GM21737 (cell line): ENCODE measurements at regions not wholly inside any gene's neighbourhood (a gene's known extent, or its start where the extent isn't known, plus 50 kb on each side); places are given as distances from the start of the nearest gene placed in this dataset.
"Not testable (repeated sequence)": the region's sequence is repeated elsewhere in the genome, so short reads cannot be mapped to it uniquely, and the experiment has no call there.

Source experiments
- ATAC-seq: cut with Tn5 transposase; IDR thresholded peaks from one replicate; pipeline ENCODE4 v1.9.1; 2021; ENCODE audit warnings: mild to moderate bottlenecking, moderate library complexity; ENCODE audit not compliant: unreplicated experiment

DNA sequence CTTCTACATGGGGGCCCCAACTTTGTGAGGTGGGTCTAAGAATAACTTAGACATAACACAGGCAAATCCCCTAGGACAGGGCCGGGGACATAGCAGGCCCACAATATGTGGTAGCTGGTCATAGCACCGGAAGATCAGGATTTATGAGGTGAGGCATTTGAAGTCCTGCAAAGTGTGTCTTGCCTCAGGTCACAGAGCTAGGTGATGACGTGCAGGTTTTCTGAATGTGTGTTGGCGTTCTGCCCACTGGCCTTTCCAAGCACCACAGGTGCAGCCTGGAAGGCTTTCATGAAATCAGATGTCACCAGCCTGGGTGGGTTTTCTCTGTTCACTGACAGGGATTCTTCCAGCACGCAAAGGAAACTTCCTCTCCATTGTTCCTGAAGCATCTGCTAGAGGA, 119.1 kb downstream of the LRATD1 start:
- no peak for ATAC-seq

DNA sequence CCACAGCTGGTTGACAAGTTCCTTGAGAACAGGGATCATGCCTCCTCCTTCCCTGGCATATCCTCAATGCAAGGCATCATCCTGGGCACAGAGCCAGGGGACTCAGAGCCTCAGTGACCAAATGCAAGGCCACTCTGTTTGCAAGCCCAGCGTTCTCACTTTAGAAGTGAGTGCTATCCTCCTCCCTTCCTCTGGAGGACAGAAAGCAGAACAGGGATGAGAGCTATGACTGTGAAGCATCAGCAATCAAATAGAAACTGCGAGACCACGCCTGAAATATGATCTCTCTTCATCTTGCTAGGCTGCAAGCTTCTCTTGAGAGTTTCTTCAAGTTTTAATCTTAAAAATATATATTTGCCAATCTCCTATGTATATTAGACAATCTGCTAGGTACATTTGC, 119.8 kb downstream of the LRATD1 start:
- no peak for ATAC-seq

DNA sequence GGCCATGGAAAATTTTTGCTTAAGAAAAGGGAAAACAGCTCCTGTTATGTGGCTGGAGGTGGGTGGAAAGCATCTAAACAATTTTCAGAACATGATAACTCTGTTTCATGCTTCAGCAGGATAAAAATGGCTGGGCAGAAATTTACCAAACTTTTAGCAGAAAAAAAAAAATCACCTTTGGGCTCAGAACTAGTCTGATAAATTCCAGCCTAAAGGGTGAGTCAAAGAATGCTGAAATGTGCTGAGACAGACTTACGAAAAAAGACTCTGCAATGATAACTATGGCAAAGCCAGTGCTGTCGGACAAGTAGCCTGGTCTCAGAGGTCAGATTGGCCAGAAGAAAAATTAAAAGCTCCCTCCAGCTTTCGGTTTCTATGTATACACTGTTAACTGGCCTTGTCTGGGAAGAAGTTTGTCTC, 123.6 kb downstream of the LRATD1 start:
- no peak for ATAC-seq

DNA sequence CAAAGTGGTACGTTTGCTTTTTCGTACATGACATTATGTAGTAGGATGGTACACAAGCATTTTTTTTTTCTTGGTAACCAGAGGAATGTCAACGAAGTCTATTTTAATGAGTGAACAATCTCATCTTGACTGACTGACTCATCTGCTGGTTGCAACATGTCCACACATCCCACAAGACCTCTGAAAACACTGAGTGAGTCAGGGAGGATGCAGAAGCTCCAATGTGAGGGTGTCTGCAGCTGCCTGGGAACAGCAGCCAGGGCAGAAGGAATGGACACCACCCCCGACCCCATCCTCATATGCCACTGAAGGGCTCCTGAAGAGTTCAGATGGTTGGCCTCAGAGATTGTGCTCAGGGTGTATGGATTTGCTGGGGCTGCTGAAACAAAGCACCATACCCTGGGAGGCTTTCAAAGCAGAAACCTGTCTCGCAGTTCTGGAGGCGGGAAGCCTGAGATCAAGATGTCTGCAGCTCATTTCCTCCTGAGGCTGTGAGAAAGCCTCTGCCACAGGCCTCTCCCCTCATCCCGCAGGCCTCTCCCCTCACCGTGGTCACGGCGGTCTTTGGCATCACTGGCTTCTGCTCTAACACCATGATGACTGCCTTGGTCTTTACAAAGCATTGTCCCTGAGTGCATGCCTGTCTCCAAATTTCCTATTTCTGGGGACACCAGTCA, 124.6 kb downstream of the LRATD1 start:
- no peak for ATAC-seq

DNA sequence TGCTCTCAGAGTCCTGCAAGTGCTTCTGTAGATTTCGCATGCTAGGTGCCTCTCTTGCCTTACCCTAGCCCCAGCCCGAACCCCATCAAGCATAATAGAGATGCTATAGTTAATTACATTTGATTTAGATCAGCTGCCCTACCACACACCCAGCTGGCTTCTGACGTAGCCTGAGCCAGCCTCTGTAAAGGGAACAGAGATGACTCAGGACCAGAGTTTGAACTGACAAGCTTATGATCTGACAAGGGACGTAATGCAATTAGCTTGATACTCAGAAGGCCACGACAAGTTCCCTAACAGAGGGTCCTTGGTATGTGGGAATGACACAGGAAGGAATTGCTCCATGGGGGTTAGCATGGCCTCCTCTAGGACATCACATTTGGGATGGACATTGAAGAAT, 126.6 kb downstream of the LRATD1 start:
- no peak for ATAC-seq

DNA sequence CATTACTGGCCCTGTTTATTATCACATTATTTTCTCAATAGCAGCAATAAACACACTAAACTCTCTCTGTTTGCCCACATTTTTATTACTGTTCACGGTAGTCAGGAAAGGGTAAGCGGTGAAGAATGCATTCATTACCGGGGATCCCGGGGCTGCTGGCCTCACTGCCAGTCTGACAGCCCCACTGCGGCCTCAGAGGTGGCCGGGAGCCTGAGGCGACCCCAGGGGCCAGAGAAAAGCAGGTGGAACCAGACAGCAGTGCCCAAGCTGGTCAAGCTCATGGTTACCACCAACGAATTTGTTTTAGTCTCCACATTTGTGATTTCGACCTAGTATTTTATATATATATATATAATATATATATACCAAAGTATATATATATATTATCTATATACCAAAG, 127.7 kb downstream of the LRATD1 start:
- ATAC-seq, result no peak

DNA sequence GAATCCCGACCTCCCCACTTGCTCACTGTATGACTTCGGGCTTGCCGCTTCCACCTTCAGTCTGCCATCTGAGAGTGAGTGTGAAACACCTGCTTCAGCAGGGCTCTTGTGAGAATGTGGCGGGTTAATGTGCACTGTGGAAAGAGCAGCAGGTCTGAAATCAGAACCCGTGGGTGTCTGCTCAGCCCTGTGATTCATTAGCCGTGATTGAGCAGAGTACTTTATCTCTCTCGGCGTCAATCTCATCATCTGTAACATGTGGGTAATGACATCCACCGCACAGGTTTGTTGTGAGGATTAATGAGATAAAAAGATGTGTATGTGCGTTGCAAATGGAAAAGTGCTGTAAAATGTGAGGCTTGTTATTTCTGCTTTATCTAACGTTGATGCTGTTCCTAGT, 128.6 kb downstream of the LRATD1 start:
- ATAC-seq, result no peak

DNA sequence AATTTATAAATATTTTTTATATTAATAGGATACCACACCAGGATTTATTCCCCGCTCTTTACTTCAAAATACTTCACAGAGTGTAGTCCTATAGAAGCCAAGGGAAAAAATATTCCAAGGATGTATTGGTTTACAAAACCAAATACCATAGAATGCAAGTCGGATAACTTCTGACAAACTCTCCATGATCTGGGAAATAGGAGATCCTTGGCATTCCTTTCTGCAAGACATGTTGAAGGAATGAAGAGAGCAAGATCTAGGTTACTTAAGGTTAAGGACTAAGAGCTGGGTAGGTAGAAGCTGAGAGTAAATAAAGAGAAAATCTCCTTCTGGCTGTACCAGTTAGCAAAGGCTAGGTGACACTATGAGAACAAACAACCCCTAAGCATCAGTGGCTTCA, 141.2 kb downstream of the LRATD1 start:
- no peak for ATAC-seq

DNA sequence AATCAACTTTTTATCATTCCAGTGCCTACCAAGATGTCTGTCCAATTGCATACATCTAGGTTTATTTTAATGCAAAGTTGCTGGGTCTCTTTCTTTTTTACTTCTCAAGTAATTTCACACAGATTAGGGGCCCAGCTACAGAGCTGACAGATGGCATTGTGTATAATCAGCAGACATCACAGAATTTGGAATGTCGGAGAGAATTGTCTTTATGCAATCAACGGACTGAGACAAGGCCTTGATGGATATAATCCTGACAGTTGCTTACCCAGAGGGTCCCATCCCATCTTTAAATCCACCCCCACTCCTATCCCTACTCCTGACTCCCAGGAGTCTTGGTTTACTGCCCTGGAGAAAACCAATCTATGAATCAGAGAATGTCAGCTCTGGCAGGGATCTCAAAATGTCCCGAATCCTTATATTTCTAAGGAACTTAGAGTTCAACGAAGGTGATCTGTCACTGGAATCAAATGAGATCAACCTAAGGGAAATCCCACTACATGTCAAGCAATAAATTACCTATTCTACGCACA, 142.0 kb downstream of the LRATD1 start:
- ATAC-seq, result no peak

DNA sequence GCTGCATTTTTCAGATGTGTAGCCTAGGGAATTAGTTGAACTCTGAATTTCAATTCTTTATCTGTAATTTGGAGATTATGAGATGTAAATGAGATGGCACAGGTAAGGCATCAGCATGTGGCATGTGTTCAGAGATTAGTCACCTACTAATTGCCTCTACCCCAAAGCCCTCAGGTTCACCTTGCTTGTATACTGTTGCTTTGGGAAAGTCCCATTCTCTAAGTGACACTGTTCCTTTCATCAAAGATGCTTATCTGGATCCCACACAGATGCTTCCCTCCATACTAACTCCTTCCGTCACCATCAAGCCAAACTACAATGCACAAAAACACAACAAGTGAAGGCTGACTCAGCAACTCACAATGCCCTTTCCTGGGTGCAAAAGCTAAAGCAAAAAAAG, 143.7 kb downstream of the LRATD1 start:
- ATAC-seq, result no peak

DNA sequence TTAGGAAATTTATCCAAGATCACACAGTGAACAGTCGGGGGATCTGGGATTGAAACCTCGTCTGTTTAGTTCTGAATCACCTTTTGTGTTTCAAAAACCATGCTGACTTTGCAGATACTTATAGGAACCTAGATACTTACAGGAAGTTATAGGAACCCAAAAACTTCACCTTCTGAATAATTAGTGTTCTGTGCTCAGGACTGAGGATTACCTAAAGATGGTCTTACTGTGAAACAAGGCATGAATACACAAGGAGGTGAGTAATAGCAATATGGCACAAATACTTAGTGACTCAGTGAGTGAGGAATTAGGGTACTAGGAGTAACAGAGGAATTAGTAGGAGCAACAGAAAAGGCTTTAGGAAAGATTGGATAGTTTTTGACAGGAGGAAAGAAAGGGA, 145.5 kb downstream of the LRATD1 start:
- ATAC-seq, result no peak

DNA sequence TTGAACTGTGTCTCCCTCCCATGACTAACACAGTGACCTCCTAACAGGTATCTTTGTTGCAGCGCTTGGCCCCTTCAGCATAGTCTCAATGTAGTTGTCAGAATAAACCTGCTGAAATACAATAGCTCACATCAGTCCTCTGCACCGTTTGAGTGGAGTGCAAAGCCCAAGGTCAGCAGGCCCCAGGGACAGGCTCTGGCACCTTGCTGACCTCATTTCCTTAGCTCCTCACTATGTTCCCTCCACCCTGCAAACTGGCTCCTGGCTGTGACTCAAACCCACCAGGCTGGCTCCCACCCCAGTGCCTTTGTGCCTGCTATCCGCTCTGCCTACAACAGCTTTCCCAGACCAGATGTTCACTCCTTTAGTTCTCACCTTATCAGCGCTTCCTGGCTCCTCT, 146.7 kb downstream of the LRATD1 start:
- ATAC-seq, result no peak

DNA sequence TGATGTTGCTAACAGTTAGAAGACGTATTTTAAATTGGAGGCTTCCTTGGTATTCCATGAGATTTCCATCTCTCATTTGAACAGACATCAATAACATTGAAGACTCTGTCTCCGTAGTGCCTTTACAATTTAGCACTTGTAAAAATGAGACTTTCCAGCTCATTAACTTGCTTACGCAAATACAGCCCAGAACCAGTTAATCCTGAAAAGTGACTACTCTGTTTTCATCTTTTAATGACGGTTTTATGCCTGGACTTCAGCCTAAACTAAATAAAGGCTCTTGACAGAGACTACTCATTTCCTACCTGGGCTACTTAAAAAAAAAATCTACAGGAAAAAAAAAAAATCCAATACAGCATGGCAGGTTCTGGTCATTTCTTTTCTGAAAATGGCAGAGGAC, 148.6 kb downstream of the LRATD1 start:
- no peak for ATAC-seq

DNA sequence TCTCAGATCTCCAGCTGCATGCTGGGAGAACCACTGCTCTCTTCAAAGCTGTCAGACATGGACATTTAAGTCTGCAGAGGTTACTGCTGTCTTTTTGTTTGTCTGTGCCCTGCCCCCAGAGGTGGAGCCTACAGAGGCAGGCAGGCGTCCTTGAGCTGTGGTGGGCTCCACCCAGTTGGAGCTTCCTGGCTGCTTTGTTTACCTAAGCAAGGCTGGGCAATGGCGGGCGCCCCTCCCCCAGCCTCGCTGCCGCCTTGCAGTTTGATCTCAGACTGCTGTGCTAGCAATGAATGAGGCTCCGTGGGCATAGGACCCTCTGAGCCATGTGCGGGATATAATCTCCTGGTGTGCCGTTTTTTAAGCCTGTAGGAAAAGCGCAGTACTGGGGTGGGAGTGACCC, 156.3 kb downstream of the LRATD1 start:
- not testable (repeated sequence) for ATAC-seq

DNA sequence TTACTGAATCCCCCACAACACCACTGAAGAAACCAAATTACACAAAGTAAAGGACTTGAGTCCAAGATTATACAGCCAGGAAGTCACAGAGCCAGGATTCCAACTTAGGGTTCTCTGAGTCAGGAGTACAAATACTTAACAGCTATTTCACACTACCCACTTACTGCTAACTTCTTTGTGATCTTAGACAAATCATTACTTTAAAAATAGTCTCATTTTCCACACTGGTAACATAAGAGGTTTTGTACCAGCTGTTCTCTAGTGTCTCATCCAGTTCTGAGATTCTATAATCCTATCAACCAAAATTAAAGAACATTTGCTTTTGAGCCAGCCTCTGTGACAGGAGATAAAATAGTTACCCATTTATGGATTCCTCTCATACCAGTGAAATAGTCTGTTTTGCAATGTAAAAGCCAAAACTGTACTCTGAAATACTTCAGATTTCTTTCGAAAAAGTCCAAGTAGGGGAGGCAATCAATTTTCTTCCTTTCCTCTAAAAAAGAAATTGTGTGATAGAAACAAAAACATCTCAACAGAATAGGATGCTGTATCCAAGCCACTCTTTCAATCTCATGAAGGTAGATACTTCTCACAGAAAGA, 157.6 kb downstream of the LRATD1 start:
- ATAC-seq, result no peak

DNA sequence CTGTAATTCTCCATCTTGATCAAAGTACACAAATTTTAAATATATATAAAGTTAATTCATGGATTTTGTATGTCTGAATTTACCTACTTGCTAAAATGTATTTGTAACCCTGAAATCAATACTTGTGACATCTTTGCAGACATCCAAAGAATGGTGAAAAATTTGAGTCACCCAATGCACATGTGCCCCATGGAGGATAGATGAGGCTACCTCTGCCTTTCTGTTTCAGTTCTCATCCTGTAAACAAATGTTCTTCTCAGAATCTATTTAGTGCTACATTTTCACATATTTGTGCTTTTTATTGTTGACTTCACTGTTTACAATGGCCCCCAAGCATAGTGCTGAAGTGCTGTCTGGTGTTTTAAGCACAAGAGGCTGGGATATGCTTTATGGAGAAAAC, 171.5 kb downstream of the LRATD1 start:
- ATAC-seq, result no peak

DNA sequence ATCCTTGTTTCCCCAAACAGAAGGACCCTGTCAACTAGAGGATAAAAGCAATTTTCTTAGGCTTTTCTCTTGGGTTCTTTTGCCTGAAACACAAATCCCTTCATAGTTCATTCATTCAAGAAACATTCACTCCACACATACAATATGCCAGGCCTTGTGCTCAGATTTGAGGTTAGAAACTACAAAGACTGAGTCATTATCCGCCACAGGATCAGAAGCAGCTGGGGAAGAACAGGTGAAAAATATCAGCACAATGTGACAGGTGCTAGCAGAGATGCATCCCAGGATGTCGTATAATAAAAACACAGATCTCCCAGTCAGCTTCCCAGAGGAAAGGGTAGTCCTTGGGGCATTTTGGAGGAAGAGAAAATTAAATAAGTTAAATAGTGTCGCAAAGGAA, 172.4 kb downstream of the LRATD1 start:
- no peak for ATAC-seq

DNA sequence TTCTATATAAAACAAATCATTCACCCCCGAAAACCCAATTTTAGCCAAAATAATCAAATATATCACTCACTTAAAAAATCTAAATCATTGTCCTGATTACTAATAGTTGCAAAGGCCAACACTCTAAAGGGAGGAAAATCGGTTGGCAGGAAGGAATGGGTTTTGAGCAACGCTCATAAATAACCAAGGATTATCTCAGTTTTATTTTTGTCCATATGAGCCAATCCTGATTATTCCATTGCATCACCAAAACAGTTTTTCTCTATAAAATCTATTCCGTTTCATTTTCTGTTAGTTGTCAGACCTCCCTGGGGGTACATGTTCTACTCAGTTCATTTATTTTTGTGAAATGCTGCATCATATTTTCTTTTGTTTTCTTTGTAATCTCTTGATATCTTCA, 174.1 kb downstream of the LRATD1 start:
- no peak for ATAC-seq

DNA sequence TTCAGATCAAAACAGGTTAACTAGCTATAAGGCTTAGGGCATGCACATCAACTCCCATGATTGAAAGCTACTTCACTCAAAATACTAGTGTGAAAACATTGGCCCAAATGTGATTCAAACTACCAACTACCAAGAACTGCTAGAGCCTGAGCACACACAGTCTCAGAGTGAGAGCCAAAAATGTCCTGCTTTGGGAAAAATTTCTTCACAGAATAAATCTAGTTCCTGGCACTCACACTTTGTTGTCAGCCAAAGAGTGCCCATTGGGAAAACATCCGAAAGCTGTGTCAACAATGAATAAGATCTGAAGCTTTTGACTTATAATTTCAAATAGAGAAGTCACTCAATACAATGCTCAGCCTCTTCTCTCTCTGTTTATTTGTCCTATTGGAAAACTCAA, 182.7 kb downstream of the LRATD1 start:
- no peak for ATAC-seq

DNA sequence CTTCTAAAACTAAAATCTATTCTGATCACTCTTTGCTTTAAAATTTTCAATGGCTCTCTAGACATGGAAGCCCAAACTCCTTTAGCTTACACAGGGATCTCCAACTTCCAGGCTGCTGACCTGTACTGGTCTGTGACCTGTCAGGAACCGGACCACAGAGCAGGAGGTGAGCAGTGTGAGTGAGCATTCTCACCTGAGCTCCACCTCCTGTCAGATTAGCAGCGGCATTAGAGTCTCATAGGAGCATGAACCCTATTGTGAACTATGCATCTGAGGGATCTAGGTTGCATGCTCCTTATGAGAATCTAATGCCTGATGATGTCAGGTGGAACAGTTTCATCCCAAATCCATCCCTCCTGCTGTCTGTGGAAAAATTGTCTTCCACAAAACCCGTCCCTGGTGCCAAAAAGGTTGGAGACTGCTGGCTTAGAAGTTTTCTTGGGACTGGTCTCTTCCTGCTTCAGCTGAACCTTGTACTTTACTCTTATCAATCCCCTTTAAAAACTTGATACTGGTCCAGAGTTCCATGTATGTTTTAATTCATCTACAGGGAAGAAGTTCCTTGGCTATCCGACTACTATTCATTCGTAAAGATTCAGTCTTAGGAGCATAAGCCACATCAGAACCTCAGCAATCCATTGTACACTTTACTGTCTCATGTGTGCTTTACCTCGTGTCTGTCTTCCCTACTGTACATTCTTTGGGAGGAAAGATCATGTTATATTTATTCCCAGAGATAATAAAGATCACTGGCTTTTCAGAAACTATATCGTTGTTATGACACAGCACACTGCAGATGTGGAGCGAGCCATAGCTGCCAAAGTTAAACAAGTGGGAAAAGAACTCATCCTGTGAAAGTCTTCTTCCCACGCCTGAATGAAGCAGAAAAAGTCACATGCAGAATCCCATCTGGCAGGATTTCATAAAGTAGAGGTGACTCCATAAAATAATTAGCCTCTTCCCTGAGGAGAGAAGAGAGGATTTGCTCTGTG, 183.8 kb downstream of the LRATD1 start:
- no peak for ATAC-seq

DNA sequence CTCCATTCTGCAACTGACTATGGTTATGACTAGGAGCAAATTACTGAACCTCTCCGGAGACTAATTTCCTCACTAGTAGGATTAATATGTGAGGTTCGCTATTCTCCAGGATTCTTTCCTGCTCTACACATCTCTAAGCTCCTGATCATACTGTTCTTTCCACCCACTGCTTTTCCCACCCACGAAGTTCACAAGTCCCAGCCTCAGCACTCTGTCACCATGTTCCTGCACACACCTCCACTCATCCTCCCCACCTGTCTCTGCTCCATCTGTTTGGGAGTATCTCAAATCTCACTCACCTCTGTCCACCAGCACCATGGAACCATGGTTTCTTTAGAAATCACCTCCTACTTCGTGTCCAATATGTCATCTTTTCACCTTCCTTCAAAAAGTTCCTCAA, 185.3 kb downstream of the LRATD1 start:
- no peak for ATAC-seq

DNA sequence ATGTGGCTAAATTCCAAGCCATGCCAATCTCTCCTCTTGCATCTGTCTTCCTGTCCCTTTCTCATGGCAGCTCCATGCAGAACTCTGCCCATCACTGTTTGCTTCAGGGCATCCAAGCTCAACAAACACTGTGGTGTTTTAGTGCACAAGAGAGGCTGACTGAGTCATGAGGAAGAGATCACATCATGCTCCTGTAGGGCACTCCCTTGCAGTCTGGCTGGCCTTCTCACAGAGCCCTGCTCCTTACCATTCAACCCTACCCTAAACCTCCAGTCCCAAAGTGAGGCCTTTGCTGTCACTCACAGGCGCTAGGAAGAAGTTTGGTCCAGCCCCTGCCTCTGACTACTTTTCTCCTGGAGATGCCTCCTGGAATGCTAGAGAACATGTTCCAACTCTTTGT, 194.0 kb downstream of the LRATD1 start:
- ATAC-seq, result no peak
